KBM-7 (cell line): ENCODE measurements at regions not wholly inside any gene's neighbourhood (a gene's known extent, or its start where the extent isn't known, plus 50 kb on each side); places are given as distances from the start of the nearest gene placed in this dataset.

ENCODE experiments used
- DNase-seq: peaks from one replicate; pipeline ENCODE4 v3.0.0-alpha.2; 2015
- in situ Hi-C: fragments of 300-500 bp; cut with MboI; formaldehyde crosslinking; loops from 2 replicates; pipeline ENCODE4 v1.14.3; 2020; ENCODE audit warnings: low sequenced_read_pairs, low pct_unique_long_range_greater_than_20kb, mixed read lengths

- no peak for DNase-seq
- in situ Hi-C loops = no loop called here
Observed at GRCh38 chr20:22303523-22303922, 280.8 kb downstream of the FOXA2 start.

DNA sequence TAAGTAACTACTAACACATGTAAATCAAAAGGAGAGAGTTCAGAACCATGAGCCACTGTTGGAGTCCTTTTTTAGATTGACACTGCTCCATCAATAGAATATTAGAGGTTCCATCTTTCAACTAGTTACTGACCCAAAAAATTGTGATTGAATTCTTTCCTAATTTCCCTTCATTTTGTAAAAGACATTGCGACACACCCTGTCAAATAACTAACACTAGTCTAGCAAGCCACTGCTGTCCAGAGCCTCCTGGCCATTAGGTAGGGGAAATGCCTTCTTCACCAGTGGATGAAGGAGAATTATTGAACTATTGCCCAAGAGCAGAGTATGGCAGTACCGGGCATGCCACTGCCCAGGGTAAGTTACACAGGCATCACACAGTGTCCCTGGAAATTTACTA lies 282.3 kb downstream of the FOXA2 start:
- in situ Hi-C loops = no loop called here
- DNase-seq = no peak

DNA sequence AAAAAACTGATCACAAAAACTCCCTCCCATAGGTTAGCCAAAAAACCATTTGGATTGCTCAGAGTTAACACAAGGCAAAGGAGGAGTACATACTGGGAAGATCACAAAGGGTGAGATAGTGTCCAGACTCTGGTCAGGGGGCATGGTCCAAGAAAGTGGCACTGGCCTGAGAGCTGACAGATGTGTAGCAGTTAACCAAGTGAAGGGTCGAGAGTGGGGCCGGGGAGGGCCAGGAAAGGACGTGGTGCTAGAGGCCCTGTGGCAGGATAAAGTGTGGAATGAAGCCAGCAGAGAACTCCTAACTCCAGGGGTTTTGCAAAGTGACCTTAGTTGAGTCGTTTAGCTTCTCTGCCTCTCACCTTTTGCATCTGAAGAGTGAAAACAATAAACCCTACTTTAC lies 290.5 kb downstream of the FOXA2 start:
- in situ Hi-C loops = no loop called here
- DNase-seq = no peak

DNA sequence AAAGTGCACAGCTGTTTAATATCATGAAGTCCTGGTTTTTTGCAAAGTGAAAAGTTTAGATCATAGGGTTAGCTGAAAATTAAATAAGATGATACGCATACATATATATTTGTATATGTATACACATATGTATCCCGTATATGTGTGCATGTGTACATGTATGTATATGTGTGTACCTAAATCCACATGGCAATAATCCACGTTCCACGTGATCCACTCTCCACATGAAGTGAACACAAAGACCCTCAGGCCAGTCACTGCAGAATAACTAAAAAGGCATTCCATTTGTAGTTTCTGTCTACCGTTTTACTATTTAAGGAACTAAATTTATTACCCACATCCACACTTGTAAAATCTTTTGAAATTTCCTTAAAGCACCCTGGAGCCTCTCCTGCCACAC lies 294.9 kb downstream of the FOXA2 start:
- in situ Hi-C loops = no loop called here
- DNase-seq = no peak

- in situ Hi-C loops = no loop called here
- DNase-seq = no peak
Observed at GRCh38 chr20:22288957-22289356, 295.4 kb downstream of the FOXA2 start.

- in situ Hi-C loops = no loop called here
Observed at GRCh38 chr20:22288156-22288555, 296.2 kb downstream of the FOXA2 start.

GRCh38 chr20:22285555-22285954 lies 298.8 kb downstream of the FOXA2 start:
- DNase-seq = no peak
- in situ Hi-C loops = no loop called here

More at GRCh38 chr20:22288156-22288555, 296.2 kb downstream of the FOXA2 start:
- DNase-seq = no peak

- in situ Hi-C loops = no loop called here
- DNase-seq = no peak
Observed at GRCh38 chr20:22282696-22283095, 301.7 kb downstream of the FOXA2 start.

- no peak for DNase-seq
- in situ Hi-C loops = no loop called here
Observed at GRCh38 chr20:22274330-22274729, 310.0 kb downstream of the FOXA2 start.

- in situ Hi-C loops = no loop called here
- no peak for DNase-seq
Observed at GRCh38 chr20:22268675-22269074, 315.7 kb downstream of the FOXA2 start.

GRCh38 chr20:22264917-22265316 lies 319.5 kb downstream of the FOXA2 start:
- in situ Hi-C loops = no loop called here
- no peak for DNase-seq

GRCh38 chr20:22260506-22260905 lies 323.9 kb downstream of the FOXA2 start:
- DNase-seq = no peak
- in situ Hi-C loops = no loop called here

DNA sequence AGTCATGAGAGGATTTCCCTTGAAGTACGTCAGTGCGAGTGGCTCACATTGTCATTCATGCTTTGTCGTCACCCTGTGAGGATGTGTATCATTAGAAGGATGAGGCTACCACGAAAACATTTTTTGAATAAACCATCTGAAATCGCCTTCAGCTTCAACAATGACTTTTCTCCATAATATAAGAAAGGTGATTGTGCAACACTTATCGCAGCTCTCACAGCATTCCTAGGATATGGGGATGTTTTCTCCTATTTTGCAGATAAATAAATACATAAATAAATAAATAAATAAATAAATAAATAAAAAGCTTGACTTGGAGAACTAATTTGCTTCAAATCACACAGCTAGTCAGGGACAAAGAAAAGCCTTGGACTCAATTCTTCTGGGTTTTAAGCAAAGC lies 326.5 kb downstream of the FOXA2 start:
- in situ Hi-C loops = no loop called here
- DNase-seq = no peak

DNA sequence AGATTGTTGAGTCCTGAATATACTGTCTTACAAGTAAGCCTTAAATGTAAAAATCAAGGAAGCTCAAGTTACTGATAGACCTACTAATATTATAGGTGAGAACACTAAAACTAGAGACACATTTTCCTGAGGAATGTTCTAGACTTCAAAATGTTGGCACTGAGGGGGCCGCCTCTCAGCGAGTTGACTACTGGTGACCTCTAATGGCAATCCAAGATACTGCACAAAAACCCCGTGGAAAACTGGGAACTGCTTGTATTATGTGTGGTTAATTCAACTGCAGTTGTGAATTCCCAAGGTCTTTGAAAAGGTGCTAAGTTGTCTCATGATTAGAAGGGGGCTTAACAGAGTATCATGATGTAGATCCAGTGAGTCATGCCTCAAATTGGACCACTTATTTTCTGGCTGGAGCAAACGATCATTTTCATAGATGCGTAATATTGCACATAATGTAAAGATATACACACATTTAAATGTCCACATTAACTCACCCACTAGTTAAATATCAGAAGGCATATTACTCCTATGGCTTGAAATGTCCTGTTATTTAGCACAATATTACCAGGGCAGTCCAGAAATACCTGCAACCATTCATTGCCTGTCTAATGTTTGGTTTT lies 336.2 kb downstream of the FOXA2 start:
- peak; percentile 26 for DNase-seq
- in situ Hi-C loops = no loop called here

- in situ Hi-C loops = no loop called here
- no peak for DNase-seq
Observed at GRCh38 chr20:22245139-22245538, 339.2 kb downstream of the FOXA2 start.

GRCh38 chr20:22243067-22243466 lies 341.3 kb downstream of the FOXA2 start:
- no peak for DNase-seq
- in situ Hi-C loops = no loop called here

- DNase-seq = no peak
- in situ Hi-C loops = no loop called here
Observed at GRCh38 chr20:22241609-22242008, 342.8 kb downstream of the FOXA2 start.

DNA sequence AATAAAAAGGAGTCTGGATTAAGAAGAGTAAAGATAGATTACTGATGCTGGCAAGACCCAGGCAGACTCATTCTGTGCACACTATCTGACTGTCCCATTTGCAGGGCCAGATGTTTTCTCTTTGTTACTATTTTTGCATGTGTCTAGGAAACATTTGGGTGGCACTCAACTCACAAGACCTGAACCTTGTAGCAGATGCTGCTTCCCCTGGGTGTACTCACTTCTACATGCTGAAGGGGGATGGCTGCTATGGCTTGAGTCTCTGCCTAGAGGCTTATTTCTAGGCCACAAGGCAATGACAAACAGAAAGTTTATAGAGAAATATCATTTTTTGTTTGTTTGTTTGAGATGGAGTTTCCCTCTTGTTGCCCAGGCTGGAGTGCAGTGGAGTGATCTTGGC lies 351.4 kb downstream of the FOXA2 start:
- no peak for DNase-seq
- in situ Hi-C loops = no loop called here

- in situ Hi-C loops = no loop called here
- no peak for DNase-seq
Observed at GRCh38 chr20:22232473-22232872, 351.9 kb downstream of the FOXA2 start.

- DNase-seq = no peak
- in situ Hi-C loops = no loop called here
Observed at GRCh38 chr20:22226849-22227700, 357.3 kb downstream of the FOXA2 start.

GRCh38 chr20:22223236-22223635 lies 361.1 kb downstream of the FOXA2 start:
- no peak for DNase-seq
- in situ Hi-C loops = no loop called here
